OCI-LY7 (cell line): ENCODE measurements at regions not wholly inside any gene's neighbourhood (a gene's known extent, or its start where the extent isn't known, plus 50 kb on each side); places are given as distances from the start of the nearest gene placed in this dataset.

Experiments
- BruUV-seq: library from RNA; stranded (reverse); fragments of 400-500 nt; replicated peaks from 2 replicates; lab custom pipeline; 2021; lab: Mats Ljungman, UMichigan
- CTCF ChIA-PET: fragments of 300-600 bp; sonication (Branson Sonifier 250); formaldehyde crosslinking; loops from one replicate; lab custom pipeline; 2022; ENCODE audit warnings: antibody characterized with exemption; ENCODE audit not compliant: unreplicated experiment; lab: Charles Lee
- POLR2A ChIA-PET: fragments of 300-600 bp; sonication (Branson Sonifier 250); formaldehyde crosslinking; loops from one replicate; lab custom pipeline; 2022; ENCODE audit warnings: antibody characterized with exemption; lab: Charles Lee
- DNase-seq: peaks from one replicate; pipeline ENCODE4 v3.0.0-alpha.2; 2015; ENCODE audit warnings: low spot score
- H2AFZ ChIP-seq: fragments of 200-600 bp; sonication (generic), shearing (Covaris generic); 2 replicates; pipeline ENCODE4 v1.6.1; 2014; ENCODE audit warnings: mild to moderate bottlenecking, antibody characterized with exemption, low read length, moderate library complexity
- H3K27ac ChIP-seq: fragments of 200-600 bp; sonication (generic); 2 replicates; pipeline ENCODE4 v1.5.1; 2014; ENCODE audit warnings: mixed run types, low read depth, mild to moderate bottlenecking, moderate library complexity, low read length, inconsistent platforms; ENCODE audit not compliant: poor library complexity, severe bottlenecking
- H3K36me3 ChIP-seq: fragments of 200-600 bp; sonication (generic); 2 replicates; pipeline ENCODE4 v1.6.1; 2014; ENCODE audit warnings: mild to moderate bottlenecking, antibody characterized with exemption, low read length, moderate library complexity, mixed read lengths; ENCODE audit not compliant: insufficient read depth
- H3K4me1 ChIP-seq: fragments of 200-600 bp; sonication (generic); 2 replicates; pipeline ENCODE4 v1.5.1; 2014; ENCODE audit warnings: mild to moderate bottlenecking, low read length; ENCODE audit not compliant: insufficient read depth, poor library complexity, severe bottlenecking
- H3K4me2 ChIP-seq: fragments of 200-600 bp; sonication (generic); 2 replicates; pipeline ENCODE4 v1.6.1; 2014; ENCODE audit warnings: mild to moderate bottlenecking, low read length
- H3K4me3 ChIP-seq: fragments of 200-600 bp; sonication (generic); 2 replicates; pipeline ENCODE4 v1.5.1; 2014; ENCODE audit warnings: mild to moderate bottlenecking, low read depth, low read length; ENCODE audit not compliant: poor library complexity, severe bottlenecking
- H3K79me2 ChIP-seq: fragments of 200-600 bp; sonication (generic); 2 replicates; pipeline ENCODE4 v1.6.1; 2016; ENCODE audit warnings: low read depth, mild to moderate bottlenecking, low read length, moderate library complexity, mixed read lengths; ENCODE audit not compliant: insufficient read depth
- H3K9me2 ChIP-seq: fragments of 200-600 bp; sonication (generic); 2 replicates; pipeline ENCODE4 v1.6.1; 2016; ENCODE audit warnings: mild to moderate bottlenecking, low read length, mixed read lengths; ENCODE audit not compliant: insufficient read depth
- H3K9me3 ChIP-seq: fragments of 200-600 bp; sonication (generic); 2 replicates; pipeline ENCODE4 v1.6.1; 2014; ENCODE audit warnings: mild to moderate bottlenecking, mixed run types, low read length, mixed read lengths
- H4K20me1 ChIP-seq: fragments of 200-600 bp; sonication (generic); 2 replicates; pipeline ENCODE4 v1.6.1; 2014; ENCODE audit warnings: mild to moderate bottlenecking, antibody characterized with exemption, low read length, moderate library complexity, mixed read lengths; ENCODE audit not compliant: insufficient read depth
- EZH2phosphoT487 ChIP-seq: fragments of 200-600 bp; sonication (generic); IDR thresholded peaks from 2 replicates; pipeline ENCODE4 v1.6.1; 2018; ENCODE audit warnings: low read depth, borderline replicate concordance, mild to moderate bottlenecking, mixed run types, antibody characterized with exemption, low read length, moderate library complexity, mixed read lengths
- intact Hi-C: fragments of 100-400 bp; cut with micrococcal nuclease; formaldehyde crosslinking; loops from one replicate; pipeline ENCODE4 v1.10.0; 2022; ENCODE audit not compliant: unreplicated experiment
- TF ChIP-seq, protein P1 (sequence below): fragments of 200-600 bp; sonication (generic); conservative IDR thresholded peaks from 2 replicates; pipeline ENCODE4 v1.5.1; 2014; ENCODE audit warnings: mild to moderate bottlenecking, antibody characterized with exemption, low read length, moderate library complexity, mixed read lengths

DNA sequence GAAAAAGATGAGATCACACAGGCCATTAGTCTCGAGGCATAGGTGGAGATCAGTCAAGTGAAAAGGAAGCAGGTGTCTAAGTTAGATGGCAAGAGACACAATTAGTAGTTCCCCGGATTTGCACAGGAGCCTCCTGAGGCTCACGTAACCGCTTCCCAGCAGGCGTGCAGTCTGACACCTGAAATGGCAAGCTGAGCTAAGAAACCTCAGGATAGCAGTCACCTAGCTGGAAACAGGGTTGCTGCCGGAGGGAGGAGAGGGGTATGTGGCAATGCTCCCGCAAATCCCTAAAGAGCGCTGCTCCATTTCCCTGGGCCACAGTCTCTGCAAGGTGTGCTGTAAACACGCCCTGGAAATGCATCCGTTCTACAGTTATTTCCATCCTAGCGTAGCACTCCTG lies 1151.0 kb downstream of the DIAPH3 start:
- intact Hi-C loops = no loop called here
- no peaks in the 10 kb centered on the region for H3K36me3 ChIP-seq
- H4K20me1 ChIP-seq = no peaks in the 10 kb centered on the region
- no peaks in the 10 kb centered on the region for H3K4me1 ChIP-seq
- no peak overlapping the region for H3K4me3 ChIP-seq
- no peak overlapping the region for H3K4me2 ChIP-seq
- POLR2A ChIA-PET = no interaction called here
- TF ChIP-seq EZH2phosphoT487 = no peak
- TF ChIP-seq, protein P1, sequence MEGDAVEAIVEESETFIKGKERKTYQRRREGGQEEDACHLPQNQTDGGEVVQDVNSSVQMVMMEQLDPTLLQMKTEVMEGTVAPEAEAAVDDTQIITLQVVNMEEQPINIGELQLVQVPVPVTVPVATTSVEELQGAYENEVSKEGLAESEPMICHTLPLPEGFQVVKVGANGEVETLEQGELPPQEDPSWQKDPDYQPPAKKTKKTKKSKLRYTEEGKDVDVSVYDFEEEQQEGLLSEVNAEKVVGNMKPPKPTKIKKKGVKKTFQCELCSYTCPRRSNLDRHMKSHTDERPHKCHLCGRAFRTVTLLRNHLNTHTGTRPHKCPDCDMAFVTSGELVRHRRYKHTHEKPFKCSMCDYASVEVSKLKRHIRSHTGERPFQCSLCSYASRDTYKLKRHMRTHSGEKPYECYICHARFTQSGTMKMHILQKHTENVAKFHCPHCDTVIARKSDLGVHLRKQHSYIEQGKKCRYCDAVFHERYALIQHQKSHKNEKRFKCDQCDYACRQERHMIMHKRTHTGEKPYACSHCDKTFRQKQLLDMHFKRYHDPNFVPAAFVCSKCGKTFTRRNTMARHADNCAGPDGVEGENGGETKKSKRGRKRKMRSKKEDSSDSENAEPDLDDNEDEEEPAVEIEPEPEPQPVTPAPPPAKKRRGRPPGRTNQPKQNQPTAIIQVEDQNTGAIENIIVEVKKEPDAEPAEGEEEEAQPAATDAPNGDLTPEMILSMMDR = no peak
- no peaks in the 10 kb centered on the region for H3K9me2 ChIP-seq
- no peaks in the 10 kb centered on the region for H3K9me3 ChIP-seq
- H3K27ac ChIP-seq = no peak overlapping the region
- H2AFZ ChIP-seq = no peak overlapping the region
- DNase-seq = no peak
- CTCF ChIA-PET = no interaction called here
- H3K79me2 ChIP-seq = no peaks in the 10 kb centered on the region
- no TSS peak for BruUV-seq

DNA sequence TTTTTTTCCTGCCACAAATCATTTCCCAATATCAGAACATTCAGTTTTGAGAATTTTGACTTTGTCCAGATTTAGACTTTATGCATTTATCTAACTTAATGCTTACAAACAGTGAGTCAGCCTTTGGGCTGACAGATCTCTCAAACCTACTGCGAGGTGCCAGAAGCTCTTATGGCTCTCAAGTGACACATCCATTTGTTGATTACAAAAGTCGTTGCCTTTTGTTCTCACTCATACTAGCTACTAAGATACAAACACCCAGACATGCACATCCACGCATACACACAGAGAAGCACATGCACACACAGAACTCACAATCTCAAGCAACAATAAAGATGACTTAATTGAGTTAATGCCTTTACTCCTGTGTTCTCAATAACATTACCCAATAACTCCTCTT lies 1147.5 kb downstream of the DIAPH3 start:
- H2AFZ ChIP-seq = no peak overlapping the region
- TF ChIP-seq EZH2phosphoT487 = no peak
- TF ChIP-seq, protein P1 = no peak
- no peaks in the 10 kb centered on the region for H4K20me1 ChIP-seq
- H3K79me2 ChIP-seq = no peaks in the 10 kb centered on the region
- intact Hi-C loops = no loop called here
- no peak overlapping the region for H3K27ac ChIP-seq
- H3K4me1 ChIP-seq = no peaks in the 10 kb centered on the region
- no peaks in the 10 kb centered on the region for H3K9me3 ChIP-seq
- no peaks in the 10 kb centered on the region for H3K36me3 ChIP-seq
- CTCF ChIA-PET = no interaction called here
- no TSS peak for BruUV-seq
- H3K4me3 ChIP-seq = no peak overlapping the region
- POLR2A ChIA-PET = no interaction called here
- H3K9me2 ChIP-seq = no peaks in the 10 kb centered on the region
- DNase-seq = no peak
- H3K4me2 ChIP-seq = no peak overlapping the region

DNA sequence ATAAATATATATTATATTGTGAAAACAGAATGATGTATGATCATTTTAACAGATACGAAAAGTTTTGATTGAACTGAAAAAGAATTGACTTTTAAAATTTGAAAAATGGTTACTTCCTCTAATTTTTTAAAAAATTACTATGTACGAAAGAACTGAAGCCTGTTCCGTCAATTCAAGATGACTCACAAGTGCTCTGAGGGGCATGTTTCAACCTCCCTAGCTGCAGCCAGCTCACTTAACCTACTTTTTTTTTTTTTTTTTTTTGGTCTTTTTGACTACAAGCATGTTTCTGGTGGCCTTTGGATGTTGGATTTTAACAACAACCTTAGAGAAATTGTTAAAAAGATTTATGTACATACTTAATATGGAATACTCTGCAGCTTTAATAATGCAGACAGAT lies 1139.3 kb downstream of the DIAPH3 start:
- no peaks in the 10 kb centered on the region for H4K20me1 ChIP-seq
- H3K36me3 ChIP-seq = no peaks in the 10 kb centered on the region
- BruUV-seq = no TSS peak
- ChIA-PET CTCF (no interaction called here), POLR2A (interaction anchor here (0.7 to 1.4 kb wide), 4 partner anchors 16 to 822 kb away, joined by 3 to 5 read pairs (median 4); no protein-coding TSS in a partner anchor)
- intact Hi-C loops = no loop called here
- H3K9me2 ChIP-seq = no peaks in the 10 kb centered on the region
- no peak overlapping the region for H3K4me2 ChIP-seq
- TF ChIP-seq, protein P1 = no peak
- TF ChIP-seq EZH2phosphoT487 = no peak
- no peak overlapping the region for H3K4me3 ChIP-seq
- no peak for DNase-seq
- no peaks in the 10 kb centered on the region for H3K4me1 ChIP-seq
- no peaks in the 10 kb centered on the region for H3K9me3 ChIP-seq
- H3K27ac ChIP-seq = no peak overlapping the region
- no peak overlapping the region for H2AFZ ChIP-seq
- H3K79me2 ChIP-seq = no peaks in the 10 kb centered on the region
